ENCODE measurements at regions not wholly inside any gene's neighbourhood (a gene's known extent, or its start where the extent isn't known, plus 50 kb on each side); places are given as distances from the start of the nearest gene placed in this dataset.

GRCh38 chr9:120109242-120109641 is 470.7 kb downstream of the CDK5RAP2 start:
- in situ Hi-C loops (cut with MboI; ENCODE audit: low sequenced_read_pairs, unreplicated experiment) = no loop called here
- TF ChIP-seq, protein P1, sequence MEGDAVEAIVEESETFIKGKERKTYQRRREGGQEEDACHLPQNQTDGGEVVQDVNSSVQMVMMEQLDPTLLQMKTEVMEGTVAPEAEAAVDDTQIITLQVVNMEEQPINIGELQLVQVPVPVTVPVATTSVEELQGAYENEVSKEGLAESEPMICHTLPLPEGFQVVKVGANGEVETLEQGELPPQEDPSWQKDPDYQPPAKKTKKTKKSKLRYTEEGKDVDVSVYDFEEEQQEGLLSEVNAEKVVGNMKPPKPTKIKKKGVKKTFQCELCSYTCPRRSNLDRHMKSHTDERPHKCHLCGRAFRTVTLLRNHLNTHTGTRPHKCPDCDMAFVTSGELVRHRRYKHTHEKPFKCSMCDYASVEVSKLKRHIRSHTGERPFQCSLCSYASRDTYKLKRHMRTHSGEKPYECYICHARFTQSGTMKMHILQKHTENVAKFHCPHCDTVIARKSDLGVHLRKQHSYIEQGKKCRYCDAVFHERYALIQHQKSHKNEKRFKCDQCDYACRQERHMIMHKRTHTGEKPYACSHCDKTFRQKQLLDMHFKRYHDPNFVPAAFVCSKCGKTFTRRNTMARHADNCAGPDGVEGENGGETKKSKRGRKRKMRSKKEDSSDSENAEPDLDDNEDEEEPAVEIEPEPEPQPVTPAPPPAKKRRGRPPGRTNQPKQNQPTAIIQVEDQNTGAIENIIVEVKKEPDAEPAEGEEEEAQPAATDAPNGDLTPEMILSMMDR (IDR thresholded peaks at IDR 0.05; ENCODE audit: borderline replicate concordance, control extremely low read depth, extremely low read depth, insufficient read depth, missing control alignments) = no peak
- no peak for DNase-seq (ENCODE audit: low spot score)

GRCh38 chr9:120107138-120107537 is 472.8 kb downstream of the CDK5RAP2 start:
- no peak for DNase-seq (ENCODE audit: low spot score)
- in situ Hi-C loops (cut with MboI; ENCODE audit: low sequenced_read_pairs, unreplicated experiment) = no loop called here
- TF ChIP-seq, protein P1 (IDR thresholded peaks at IDR 0.05; ENCODE audit: borderline replicate concordance, control extremely low read depth, extremely low read depth, insufficient read depth, missing control alignments) = no peak

GRCh38 chr9:120104771-120105170 is 475.2 kb downstream of the CDK5RAP2 start:
- TF ChIP-seq, protein P1 (IDR thresholded peaks at IDR 0.05; ENCODE audit: borderline replicate concordance, control extremely low read depth, extremely low read depth, insufficient read depth, missing control alignments) = no peak
- no peak for DNase-seq (ENCODE audit: low spot score)
- in situ Hi-C loops (cut with MboI; ENCODE audit: low sequenced_read_pairs, unreplicated experiment) = no loop called here

DNA sequence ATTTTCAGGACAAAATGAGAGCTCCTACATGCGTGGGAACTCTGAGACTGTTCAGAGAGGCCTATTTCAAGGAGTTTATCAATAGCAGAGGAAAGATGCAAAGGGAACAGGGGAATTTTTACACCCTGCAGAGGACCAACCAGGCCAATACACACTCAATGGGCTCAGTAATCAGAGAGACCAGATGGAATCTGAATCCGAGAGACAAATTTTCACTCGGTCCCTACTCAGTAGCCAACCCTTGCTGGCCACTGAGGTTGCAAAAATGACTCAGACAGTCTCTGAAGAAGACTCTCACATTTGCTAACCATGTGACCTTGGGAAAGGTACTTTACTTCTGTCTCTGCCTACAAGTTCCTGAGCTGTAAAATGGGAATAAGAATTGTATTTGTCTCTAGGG is 479.4 kb downstream of the CDK5RAP2 start:
- DNase-seq (ENCODE audit: low spot score) = no peak
- TF ChIP-seq, protein P1 (IDR thresholded peaks at IDR 0.05; ENCODE audit: borderline replicate concordance, control extremely low read depth, extremely low read depth, insufficient read depth, missing control alignments) = no peak
- in situ Hi-C loops (cut with MboI; ENCODE audit: low sequenced_read_pairs, unreplicated experiment) = no loop called here

DNA sequence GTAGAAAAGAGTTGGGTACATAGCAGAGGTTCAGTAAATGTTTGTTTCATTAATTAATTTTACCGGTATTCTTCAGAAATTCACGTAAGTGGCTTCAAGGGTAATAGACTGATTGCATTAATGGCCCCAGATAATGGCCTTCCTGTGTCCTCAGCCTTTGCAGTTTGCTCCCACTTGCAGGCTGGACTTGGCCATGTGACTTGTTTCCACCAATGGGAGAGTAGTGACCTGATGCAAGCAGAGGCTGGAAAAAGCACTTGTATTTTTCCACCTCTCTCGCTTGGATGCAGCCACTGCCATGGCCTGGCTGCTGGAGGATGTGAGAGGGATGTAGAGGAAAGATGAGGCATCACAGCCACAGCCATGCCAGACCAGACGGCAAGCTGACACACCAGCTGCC is 480.9 kb downstream of the CDK5RAP2 start:
- TF ChIP-seq, protein P1 (IDR thresholded peaks at IDR 0.05; ENCODE audit: borderline replicate concordance, control extremely low read depth, extremely low read depth, insufficient read depth, missing control alignments) = no peak
- in situ Hi-C loops (cut with MboI; ENCODE audit: low sequenced_read_pairs, unreplicated experiment) = no loop called here
- no peak for DNase-seq (ENCODE audit: low spot score)

GRCh38 chr9:120098584-120098983 is 481.4 kb downstream of the CDK5RAP2 start:
- in situ Hi-C loops (cut with MboI; ENCODE audit: low sequenced_read_pairs, unreplicated experiment) = no loop called here
- DNase-seq (ENCODE audit: low spot score) = no peak
- TF ChIP-seq, protein P1 (IDR thresholded peaks at IDR 0.05; ENCODE audit: borderline replicate concordance, control extremely low read depth, extremely low read depth, insufficient read depth, missing control alignments) = no peak

DNA sequence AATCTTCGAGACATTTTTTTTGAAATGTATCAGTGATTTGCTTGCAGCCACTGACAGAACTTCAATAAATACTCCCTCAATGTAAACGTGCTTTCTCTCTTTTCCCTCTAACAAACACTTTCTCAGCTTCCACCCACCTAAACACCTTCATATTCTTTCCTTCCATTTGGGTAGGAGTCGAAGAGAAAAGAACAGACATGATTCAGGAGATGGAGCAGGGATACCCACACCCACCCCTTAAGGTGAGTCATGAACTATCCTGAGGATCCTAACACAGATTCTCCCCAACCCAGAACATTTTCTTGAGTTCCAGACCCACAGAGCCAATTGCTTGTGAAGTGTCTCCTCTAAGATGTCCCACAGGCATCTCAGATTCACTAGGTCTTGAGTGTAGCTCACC is 488.8 kb downstream of the CDK5RAP2 start:
- TF ChIP-seq, protein P1 (IDR thresholded peaks at IDR 0.05; ENCODE audit: borderline replicate concordance, control extremely low read depth, extremely low read depth, insufficient read depth, missing control alignments) = no peak
- in situ Hi-C loops (cut with MboI; ENCODE audit: low sequenced_read_pairs, unreplicated experiment) = no loop called here
- no peak for DNase-seq (ENCODE audit: low spot score)
